ENCODE measurements at regions not wholly inside any gene's neighbourhood (a gene's known extent, or its start where the extent isn't known, plus 50 kb on each side); places are given as distances from the start of the nearest gene placed in this dataset.

DNA sequence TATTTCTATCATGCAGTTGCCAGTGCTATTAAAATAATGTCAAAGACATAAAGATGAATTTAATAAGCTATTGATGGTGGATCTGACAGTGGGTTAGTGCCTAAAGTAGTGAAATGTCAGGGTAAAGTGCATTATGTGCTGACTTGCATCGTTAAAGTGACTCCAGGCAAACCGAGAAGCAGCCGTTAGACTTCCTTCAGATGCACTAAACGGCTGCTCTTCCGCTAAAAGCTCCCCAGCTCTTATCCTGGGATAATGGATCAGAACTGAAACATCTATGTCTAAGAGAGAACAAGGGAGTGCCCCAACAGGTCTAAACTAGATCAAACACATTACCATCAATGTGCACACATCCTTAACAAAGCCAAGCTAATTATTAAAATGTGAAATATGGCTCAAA is 468.2 kb downstream of the NTRK2 start:
- DNase-seq (ENCODE audit: insufficient read length, low spot score) (no peak), FAIRE-seq (no peak)
- TF ChIP-seq POLR2A (IDR thresholded peaks at IDR 0.05; ENCODE audit: low read depth, low read length), result no peak

DNA sequence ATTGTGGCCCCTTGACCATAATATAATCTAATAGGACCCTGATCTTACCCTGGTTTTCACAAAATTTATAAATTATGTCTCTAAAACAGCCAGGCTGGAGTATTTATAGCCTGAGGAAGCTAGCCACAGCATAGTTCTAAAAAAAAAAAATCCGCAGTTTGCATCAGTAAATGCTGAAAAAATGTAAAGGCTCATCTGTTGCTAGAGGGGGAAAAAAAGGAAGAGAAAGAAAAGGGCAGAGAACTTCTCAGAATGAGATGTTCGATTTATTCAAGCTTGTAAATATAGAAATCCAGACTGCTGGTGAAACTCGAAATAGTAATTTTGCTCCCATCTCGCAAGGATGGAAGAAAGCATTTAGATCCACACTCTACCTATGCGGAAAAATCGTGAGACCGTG is 467.5 kb downstream of the NTRK2 start:
- DNase-seq (ENCODE audit: insufficient read length, low spot score) (no peak), FAIRE-seq (no peak)

DNA sequence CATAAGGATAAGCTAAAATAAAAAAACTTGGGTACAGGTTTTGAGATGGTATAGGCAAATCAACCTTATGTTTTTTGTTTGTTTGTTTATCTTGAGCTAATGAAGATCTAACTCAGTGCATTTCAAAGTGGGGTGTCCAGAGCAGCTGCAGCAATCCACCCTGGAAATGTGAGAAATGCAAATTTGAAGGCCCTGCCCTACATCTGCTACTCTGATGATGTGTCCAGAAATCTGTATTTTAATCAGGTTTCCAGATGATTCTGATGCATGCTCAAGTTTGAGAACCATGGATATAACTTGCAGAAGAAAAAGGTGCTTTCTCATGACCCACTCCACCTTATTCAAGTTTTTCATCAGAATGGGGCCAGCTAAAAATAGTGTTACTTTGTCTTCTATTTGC is 467.0 kb downstream of the NTRK2 start:
- no peak for FAIRE-seq
- no peak for DNase-seq (ENCODE audit: insufficient read length, low spot score)
- TF ChIP-seq POLR2A (IDR thresholded peaks at IDR 0.05; ENCODE audit: low read depth, low read length), result no peak

More for the DNA sequence above, 467.5 kb downstream of the NTRK2 start:
- no peak for TF ChIP-seq POLR2A (IDR thresholded peaks at IDR 0.05; ENCODE audit: low read depth, low read length)

DNA sequence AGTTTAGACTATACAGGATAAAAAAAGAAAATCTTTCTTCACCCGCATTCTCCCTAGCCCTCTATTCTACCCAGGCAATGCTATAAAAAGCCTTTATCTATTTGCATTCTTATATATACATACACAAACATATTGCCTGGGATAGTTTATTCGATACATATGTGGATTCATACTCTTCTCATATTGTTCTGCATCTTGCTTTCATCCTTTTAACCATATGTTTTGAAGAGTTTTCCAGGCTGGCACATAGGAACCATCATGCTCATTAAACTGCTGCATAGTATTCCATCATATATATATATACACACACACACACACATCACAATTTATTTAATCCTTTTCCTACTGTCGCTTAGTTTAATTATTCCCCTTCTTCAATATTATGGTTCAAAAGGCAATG is 461.2 kb downstream of the NTRK2 start:
- DNase-seq (ENCODE audit: insufficient read length, low spot score) (no peak), FAIRE-seq (no peak)
- TF ChIP-seq POLR2A (IDR thresholded peaks at IDR 0.05; ENCODE audit: low read depth, low read length), result no peak

DNA sequence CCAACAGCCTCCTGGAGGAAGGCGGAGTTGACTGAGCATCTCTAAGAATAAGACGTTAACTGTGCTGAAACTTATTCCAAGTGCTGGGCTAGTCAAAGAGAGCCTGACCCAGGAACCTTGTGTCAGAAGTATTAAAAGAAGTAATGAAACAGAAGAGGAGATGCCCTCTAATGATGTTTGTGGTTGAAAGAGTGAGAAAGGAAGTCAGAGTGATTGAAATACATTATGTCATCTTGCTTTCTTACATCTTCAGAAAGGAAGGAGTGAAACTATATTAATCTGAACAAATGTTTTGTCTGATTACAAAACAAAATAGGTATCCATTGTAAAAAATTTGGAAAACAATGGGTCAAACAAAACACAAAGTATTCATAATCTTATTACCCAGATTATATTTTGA is 460.7 kb downstream of the NTRK2 start:
- TF ChIP-seq POLR2A (IDR thresholded peaks at IDR 0.05; ENCODE audit: low read depth, low read length), result no peak
- DNase-seq (ENCODE audit: insufficient read length, low spot score) (no peak), FAIRE-seq (no peak)

DNA sequence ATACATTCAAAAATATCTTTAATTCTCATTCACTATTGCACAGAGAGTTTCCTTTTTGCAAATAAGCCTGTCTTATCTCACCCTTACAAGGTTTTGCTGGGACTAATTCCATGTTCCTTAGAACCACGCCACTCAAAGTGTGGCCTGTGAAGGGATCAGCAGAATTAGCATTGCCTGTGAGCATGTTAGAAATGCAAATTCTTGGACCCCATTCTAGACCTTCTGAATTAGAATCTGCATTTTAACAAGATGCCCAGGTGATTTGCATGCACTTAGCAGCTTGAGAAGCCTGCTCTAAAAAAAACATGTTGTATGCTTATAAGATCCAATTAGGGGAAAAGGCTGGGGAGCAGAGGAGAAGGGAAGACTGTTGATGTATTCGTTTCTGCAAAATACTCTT is 460.0 kb downstream of the NTRK2 start:
- no peak for TF ChIP-seq POLR2A (IDR thresholded peaks at IDR 0.05; ENCODE audit: low read depth, low read length)
- no peak for DNase-seq (ENCODE audit: insufficient read length, low spot score)
- no peak for FAIRE-seq

DNA sequence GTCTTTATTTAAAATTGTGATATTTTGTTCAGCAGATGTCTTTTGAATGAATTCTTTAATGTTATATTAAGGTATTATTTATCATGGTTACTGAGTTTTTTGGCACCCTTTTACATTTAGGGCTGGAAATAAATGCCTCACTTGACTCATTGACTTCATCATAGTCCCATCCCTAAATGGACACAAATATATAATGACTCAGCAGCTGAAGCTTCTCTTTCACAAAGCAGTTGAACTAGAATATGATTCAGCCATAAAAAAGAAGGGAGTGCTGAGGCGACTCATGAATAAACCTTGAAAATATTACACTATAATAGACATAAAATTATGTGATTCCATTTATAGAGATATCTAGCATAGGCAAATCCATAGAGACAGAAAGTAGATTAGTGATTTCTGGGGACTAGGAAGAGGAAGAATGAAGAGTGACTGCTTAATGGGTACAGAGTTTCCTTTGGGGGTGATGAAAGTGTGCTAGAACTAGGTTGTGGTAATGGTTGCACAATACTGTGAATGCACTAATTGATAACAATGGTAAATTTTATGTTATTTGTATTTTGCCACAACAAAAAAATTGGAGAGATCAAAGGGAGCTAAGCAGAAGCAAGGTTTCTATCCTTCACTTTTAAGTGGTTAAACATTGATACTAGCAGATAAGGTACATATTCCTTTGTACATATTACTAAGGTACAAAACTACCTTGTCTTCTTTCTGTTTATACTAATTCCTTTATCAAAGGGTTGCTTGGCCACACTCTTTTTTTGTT is 449.6 kb downstream of the NTRK2 start:
- TF ChIP-seq POLR2A (IDR thresholded peaks at IDR 0.05; ENCODE audit: low read depth, low read length), result no peak
- no peak for FAIRE-seq

DNA sequence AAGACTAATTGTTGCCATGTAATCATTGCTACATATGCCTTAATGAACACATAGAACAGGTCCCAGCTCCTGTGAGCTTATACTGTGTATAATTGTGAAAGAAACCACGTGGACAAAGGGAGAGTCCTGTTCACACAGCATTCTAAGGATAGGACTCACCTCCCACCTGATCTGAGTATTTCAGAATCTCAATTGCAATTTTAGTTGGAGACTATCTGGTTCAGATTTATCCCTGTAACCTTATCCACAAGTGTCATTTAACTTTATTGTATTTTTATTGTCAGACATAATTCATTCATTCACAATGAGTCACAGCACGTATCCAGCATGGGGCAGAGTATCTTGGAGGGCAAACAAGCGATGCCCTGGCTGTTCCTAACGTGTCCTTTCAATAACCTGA is 448.3 kb downstream of the NTRK2 start:
- TF ChIP-seq POLR2A (IDR thresholded peaks at IDR 0.05; ENCODE audit: low read depth, low read length), result no peak
- DNase-seq (ENCODE audit: insufficient read length, low spot score) (no peak), FAIRE-seq (no peak)

More for the DNA sequence above, 449.6 kb downstream of the NTRK2 start:
- DNase-seq (ENCODE audit: insufficient read length, low spot score), result no peak

DNA sequence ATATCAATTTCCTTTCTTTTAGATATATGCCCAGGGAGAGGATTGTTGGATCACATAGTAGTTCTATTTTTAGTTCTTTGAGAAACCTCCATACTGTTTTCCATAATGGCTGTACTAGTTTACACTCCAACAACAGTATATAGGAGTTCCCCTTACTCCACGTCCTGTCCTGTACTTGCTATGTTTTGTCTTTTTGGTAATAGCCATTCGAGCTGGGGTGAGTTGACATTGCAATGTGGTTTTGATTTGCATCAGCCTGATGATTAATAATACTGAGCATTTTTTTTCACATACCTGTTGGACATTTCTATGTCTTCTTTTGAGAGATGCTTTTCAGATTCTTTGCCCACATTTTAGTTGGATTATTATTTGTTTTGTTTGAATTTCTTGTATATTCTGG is 445.9 kb downstream of the NTRK2 start:
- FAIRE-seq (no peak), DNase-seq (ENCODE audit: insufficient read length, low spot score) (no peak)
- no peak for TF ChIP-seq POLR2A (IDR thresholded peaks at IDR 0.05; ENCODE audit: low read depth, low read length)

DNA sequence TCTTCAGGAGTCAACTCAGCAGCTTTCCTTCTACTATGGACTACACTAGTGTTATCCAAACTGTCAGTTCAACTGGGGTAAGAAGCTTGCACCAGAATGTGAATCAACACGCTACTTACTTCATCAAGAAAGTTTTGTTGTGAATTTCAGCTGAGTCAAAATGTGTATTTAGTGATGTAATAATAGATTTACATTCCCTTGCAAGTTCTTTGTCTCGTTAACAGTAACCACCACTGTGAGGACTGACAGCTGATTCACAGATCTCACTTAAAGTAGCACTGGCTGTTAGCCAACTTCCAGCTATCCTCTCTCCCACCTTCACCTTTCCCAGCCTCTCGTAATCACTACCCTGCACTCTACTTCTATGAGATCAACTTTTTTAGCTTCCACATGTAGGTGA is 445.3 kb downstream of the NTRK2 start:
- DNase-seq (ENCODE audit: insufficient read length, low spot score), result no peak
- FAIRE-seq, result no peak
- TF ChIP-seq POLR2A (IDR thresholded peaks at IDR 0.05; ENCODE audit: low read depth, low read length), result no peak

DNA sequence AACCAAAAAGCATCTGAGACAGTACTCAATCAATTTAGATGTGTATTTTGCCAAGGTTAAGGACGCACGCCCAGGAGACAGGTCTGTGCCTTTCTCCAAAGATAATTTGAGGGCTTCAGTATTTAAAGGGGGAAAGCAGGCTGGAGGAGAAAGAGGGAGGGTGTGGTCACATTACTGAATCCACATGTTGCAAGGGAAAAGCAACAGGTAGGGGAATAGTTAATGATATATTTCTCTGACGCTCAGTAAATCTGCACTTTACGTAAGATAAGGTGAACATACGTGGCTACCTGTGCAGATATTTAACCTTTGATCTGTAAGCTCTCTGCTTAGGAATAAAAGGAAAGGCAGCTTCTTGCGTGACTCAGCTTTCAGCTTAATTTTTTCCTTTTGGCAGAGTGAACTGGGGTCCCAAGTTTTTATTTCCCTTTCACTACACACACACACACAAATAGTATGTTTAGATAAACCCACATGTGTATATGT is 443.4 kb downstream of the NTRK2 start:
- TF ChIP-seq POLR2A (IDR thresholded peaks at IDR 0.05; ENCODE audit: low read depth, low read length), result no peak
- FAIRE-seq, result no peak
- no peak for DNase-seq (ENCODE audit: insufficient read length, low spot score)

DNA sequence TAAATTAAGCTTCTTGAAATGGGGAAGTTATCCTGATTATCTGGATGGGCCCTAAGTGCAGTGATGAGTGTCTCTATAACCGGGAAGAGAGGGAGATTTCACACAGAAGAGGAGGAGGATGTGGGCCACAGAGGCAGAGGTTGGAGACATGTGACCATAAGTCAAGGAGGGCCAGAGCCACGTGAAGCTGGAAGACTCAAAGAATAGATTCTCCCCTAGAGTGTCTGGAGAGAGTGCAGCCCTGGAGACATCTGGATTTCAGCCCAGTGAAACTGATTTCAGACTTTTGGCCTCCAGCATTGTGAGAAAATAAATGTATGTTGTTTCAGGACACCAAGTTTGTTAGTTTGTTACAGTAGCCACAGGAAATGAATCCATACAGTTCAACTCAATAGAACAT is 442.9 kb downstream of the NTRK2 start:
- FAIRE-seq (no peak), DNase-seq (ENCODE audit: insufficient read length, low spot score) (no peak)
- no peak for TF ChIP-seq POLR2A (IDR thresholded peaks at IDR 0.05; ENCODE audit: low read depth, low read length)

DNA sequence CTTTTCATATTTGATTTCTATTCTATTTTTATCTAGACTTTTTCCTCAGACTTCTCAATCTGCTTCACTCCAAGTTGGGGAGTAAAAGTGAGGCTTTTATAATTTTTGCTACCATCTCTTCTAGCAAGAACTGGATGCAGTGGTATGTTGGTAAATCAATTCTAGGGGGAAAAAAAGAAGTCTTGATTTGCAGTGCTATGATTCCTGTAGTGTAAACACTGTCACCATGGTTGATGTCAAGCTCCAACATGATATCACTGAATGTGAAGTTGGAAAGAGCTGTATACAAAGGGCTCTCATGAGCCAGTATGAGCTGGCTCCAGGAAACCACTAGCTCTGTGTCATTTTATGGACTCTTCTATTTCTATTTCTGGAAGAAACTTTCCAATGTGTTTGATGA is 439.2 kb downstream of the NTRK2 start:
- DNase-seq (ENCODE audit: insufficient read length, low spot score) (no peak), FAIRE-seq (no peak)
- TF ChIP-seq POLR2A (IDR thresholded peaks at IDR 0.05; ENCODE audit: low read depth, low read length), result no peak

DNA sequence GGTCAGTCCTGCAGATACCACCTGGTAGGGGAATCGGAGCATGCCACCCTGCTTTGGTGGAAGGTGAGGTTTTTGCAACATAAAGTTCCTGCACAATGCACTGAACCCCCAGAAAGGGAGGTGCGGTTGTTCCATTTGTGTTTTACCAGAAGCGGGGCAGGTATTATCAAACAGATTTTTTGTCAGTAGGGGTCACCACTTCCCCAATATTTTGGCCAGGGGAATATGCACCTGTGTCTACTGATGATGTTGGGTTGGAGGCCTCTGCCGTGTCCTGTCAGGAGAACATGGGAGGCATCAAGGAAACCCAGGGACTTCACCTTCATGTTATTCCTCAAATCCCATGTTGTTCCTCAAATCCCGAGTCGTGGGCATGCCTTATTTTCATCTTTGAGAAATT is 438.7 kb downstream of the NTRK2 start:
- DNase-seq (ENCODE audit: insufficient read length, low spot score) (no peak), FAIRE-seq (no peak)
- TF ChIP-seq POLR2A (IDR thresholded peaks at IDR 0.05; ENCODE audit: low read depth, low read length), result no peak

DNA sequence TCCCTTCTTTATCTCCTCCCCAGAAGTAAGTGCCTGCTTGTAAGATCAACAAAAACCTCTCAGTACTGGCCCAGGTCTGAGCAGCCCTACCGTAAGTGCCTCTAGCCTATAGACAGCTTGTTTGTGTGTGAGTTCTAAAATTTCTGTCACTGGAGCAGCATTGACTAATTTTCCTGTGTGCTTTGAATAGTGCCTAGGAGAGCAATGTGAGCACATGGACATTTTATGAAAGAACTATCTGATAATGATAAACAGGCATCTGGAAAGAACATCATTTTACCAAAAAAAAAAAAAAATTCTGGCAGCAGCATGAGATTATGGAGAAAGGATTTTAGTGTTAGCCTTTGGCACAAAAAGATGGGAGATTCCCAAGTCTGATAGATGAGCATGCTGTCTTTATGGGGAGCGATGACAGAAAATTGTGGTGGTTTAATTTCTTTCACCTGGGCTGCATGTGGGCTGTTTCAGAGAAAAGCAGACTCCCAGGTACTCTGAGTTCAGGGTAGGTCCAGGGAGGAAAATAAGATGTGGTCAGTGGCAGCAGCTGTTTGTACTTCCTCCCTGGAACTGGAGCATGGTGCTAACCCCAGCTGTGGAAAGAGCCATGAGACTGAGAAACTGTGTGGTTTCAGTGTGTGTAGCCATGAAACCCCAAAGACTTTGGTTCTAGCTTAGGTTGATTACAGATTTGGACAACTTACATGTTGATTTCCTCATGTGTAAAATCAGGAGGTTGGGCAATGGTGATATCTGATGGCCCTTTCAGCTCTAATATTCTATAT is 419.9 kb downstream of the NTRK2 start:
- FAIRE-seq, result no peak
- no peak for DNase-seq (ENCODE audit: insufficient read length, low spot score)
- TF ChIP-seq POLR2A (IDR thresholded peaks at IDR 0.05; ENCODE audit: low read depth, low read length), result no peak
